KMS-11 (cell line): ENCODE measurements at regions not wholly inside any gene's neighbourhood (a gene's known extent, or its start where the extent isn't known, plus 50 kb on each side); places are given as distances from the start of the nearest gene placed in this dataset.

ENCODE experiments used
- H2AFZ ChIP-seq: fragments of 200-600 bp; sonication (generic); 2 replicates; pipeline ENCODE4 v1.6.1; 2016; ENCODE audit warnings: antibody characterized with exemption, mixed run types, low read depth
- H3K27ac ChIP-seq: fragments of 200-600 bp; sonication (generic); 2 replicates; pipeline ENCODE4 v1.6.1; 2016; ENCODE audit warnings: mild to moderate bottlenecking, mixed run types
- H3K27me3 ChIP-seq: fragments of 200-600 bp; sonication (generic); 2 replicates; pipeline ENCODE4 v1.6.1; 2017; ENCODE audit warnings: mild to moderate bottlenecking, low read depth, mixed run types, moderate library complexity; ENCODE audit not compliant: insufficient read depth
- H3K36me3 ChIP-seq: fragments of 200-600 bp; sonication (generic); 2 replicates; pipeline ENCODE4 v1.6.1; 2017; ENCODE audit warnings: mild to moderate bottlenecking, mixed run types; ENCODE audit not compliant: insufficient read depth
- H3K4me1 ChIP-seq: fragments of 200-600 bp; sonication (generic); 2 replicates; pipeline ENCODE4 v1.6.1; 2016; ENCODE audit warnings: mild to moderate bottlenecking, low read depth, mixed run types; ENCODE audit not compliant: poor library complexity, severe bottlenecking
- H3K4me2 ChIP-seq: fragments of 200-600 bp; sonication (generic); 2 replicates; pipeline ENCODE4 v1.7.0; 2016; ENCODE audit warnings: mild to moderate bottlenecking, mixed run types
- H3K4me3 ChIP-seq: fragments of 200-600 bp; sonication (generic); IDR thresholded peaks from 2 replicates; pipeline ENCODE4 v1.6.1; 2017; ENCODE audit warnings: low read depth, low read length, mixed read lengths; ENCODE audit not compliant: insufficient read depth
- H3K79me2 ChIP-seq: fragments of 200-600 bp; sonication (generic); 2 replicates; pipeline ENCODE4 v1.6.1; 2016; ENCODE audit warnings: low read depth, mixed run types; ENCODE audit not compliant: insufficient read depth
- H3K9ac ChIP-seq: fragments of 200-600 bp; sonication (generic); 2 replicates; pipeline ENCODE4 v1.6.1; 2016; ENCODE audit warnings: mild to moderate bottlenecking, mixed run types
- H4K20me1 ChIP-seq: fragments of 200-600 bp; sonication (generic); 2 replicates; pipeline ENCODE4 v1.6.1; 2016; ENCODE audit warnings: mild to moderate bottlenecking, mixed run types; ENCODE audit not compliant: insufficient read depth
- CTCF ChIP-seq: fragments of 200-600 bp; sonication (generic); conservative IDR thresholded peaks from 2 replicates; pipeline ENCODE4 v1.6.1; 2017; ENCODE audit warnings: low read depth, mild to moderate bottlenecking, antibody characterized with exemption, low read length, moderate library complexity, mixed read lengths

GRCh38 chr4:62292911-62293310 is 1092.8 kb downstream of the ADGRL3 start:
- H3K36me3 ChIP-seq: no peaks in the 10 kb centered on the region
- no peak overlapping the region for H3K9ac ChIP-seq
- no peak overlapping the region for H2AFZ ChIP-seq
- no peak overlapping the region for H3K4me2 ChIP-seq
- H4K20me1 ChIP-seq: no peaks in the 10 kb centered on the region
- H3K27ac ChIP-seq: no peak overlapping the region
- no peaks in the 10 kb centered on the region for H3K4me1 ChIP-seq
- TF ChIP-seq CTCF: no peak
- H3K4me3 ChIP-seq: no peak overlapping the region
- no peaks in the 10 kb centered on the region for H3K79me2 ChIP-seq
- H3K27me3 ChIP-seq: no peaks in the 10 kb centered on the region

DNA sequence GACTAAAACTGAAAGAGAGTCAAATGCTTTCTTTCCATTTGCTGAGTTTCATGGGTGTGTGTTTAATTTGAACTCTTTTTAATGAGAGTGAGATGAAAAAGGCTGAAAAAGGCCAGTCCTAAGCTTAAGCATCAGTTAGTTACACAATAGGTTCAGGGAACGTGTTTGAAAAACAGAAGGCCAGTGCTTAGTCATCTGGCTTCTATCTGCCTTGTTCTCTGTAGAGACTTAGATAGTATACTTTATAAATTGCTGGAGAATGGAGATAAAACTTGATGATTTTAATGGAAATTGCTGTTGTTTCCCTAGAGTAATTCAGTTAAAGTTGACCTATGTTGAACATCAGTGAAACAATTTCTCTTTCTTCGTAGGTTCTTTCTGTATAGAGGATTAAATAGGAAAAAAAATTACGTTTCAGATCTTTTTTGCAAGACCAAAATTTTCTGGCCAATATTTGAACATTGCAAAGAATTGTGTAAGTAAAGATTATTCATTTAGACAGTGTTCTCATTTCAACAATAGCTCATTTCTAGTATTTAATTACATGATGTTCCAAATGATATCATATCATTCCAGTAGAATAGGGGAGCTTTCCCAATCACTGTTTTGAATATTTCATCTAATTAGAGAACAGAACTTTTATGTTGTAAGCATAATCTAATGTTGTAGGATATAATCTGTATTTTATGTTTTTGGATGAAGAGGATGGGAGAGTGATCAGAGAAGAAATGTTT is 1088.8 kb downstream of the ADGRL3 start:
- H3K36me3 ChIP-seq: no peaks in the 10 kb centered on the region
- no peak overlapping the region for H3K9ac ChIP-seq
- no peaks in the 10 kb centered on the region for H3K27me3 ChIP-seq
- H3K4me2 ChIP-seq: no peak overlapping the region
- H3K4me3 ChIP-seq: no peak overlapping the region
- no peaks in the 10 kb centered on the region for H4K20me1 ChIP-seq
- no peak overlapping the region for H2AFZ ChIP-seq
- no peaks in the 10 kb centered on the region for H3K79me2 ChIP-seq
- TF ChIP-seq CTCF: no peak
- no peaks in the 10 kb centered on the region for H3K4me1 ChIP-seq
- no peak overlapping the region for H3K27ac ChIP-seq

DNA sequence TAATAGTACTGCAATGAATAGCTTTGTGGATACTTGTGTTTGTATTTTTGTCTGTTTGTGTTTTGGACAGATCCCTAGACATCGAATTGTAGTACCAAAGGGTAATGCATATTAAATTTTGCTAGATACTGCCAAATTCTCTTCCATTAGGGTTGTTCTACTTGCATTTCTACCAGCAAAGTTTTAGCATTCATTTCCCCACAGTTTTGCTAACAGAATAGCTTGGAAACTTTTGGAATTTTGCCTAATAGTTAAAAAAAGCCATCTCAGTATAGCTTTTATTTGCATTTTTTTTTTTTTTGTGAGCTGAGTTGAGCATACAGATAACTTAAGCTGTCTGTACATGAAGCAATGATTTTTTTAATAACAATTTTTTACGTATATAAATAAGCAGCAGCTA is 1084.9 kb downstream of the ADGRL3 start:
- no peak for TF ChIP-seq CTCF
- Histone ChIP-seq H3K36me3 (no peaks in the 10 kb centered on the region), H4K20me1 (no peaks in the 10 kb centered on the region), H3K79me2 (no peaks in the 10 kb centered on the region), H3K9ac (no peak overlapping the region), H3K27me3 (no peaks in the 10 kb centered on the region), H3K4me1 (no peaks in the 10 kb centered on the region), H3K27ac (no peak overlapping the region), H3K4me3 (no peak overlapping the region), H2AFZ (no peak overlapping the region), H3K4me2 (no peak overlapping the region)

- Histone ChIP-seq H3K4me3 (no peak overlapping the region), H3K4me2 (no peak overlapping the region), H3K27me3 (no peaks in the 10 kb centered on the region), H3K79me2 (no peaks in the 10 kb centered on the region), H4K20me1 (no peaks in the 10 kb centered on the region), H3K36me3 (no peaks in the 10 kb centered on the region), H3K27ac (no peak overlapping the region), H3K9ac (no peak overlapping the region), H2AFZ (no peak overlapping the region), H3K4me1 (no peaks in the 10 kb centered on the region)
- no peak for TF ChIP-seq CTCF
Measured at GRCh38 chr4:62279689-62280088, 1079.6 kb downstream of the ADGRL3 start.
